ENCODE measurements at regions not wholly inside any gene's neighbourhood (a gene's known extent, or its start where the extent isn't known, plus 50 kb on each side); places are given as distances from the start of the nearest gene placed in this dataset.

GRCh38 chr2:19731515-19731914, 170.3 kb downstream of the TTC32 start:
- TF ChIP-seq POLR2AphosphoS5 (IDR thresholded peaks at IDR 0.05; ENCODE audit: insufficient read depth in 1 of 2, low read depth in 1 of 2) (no peak), POLR2A (IDR thresholded peaks at IDR 0.05) (no peak)
- TF ChIP-seq, protein P1, sequence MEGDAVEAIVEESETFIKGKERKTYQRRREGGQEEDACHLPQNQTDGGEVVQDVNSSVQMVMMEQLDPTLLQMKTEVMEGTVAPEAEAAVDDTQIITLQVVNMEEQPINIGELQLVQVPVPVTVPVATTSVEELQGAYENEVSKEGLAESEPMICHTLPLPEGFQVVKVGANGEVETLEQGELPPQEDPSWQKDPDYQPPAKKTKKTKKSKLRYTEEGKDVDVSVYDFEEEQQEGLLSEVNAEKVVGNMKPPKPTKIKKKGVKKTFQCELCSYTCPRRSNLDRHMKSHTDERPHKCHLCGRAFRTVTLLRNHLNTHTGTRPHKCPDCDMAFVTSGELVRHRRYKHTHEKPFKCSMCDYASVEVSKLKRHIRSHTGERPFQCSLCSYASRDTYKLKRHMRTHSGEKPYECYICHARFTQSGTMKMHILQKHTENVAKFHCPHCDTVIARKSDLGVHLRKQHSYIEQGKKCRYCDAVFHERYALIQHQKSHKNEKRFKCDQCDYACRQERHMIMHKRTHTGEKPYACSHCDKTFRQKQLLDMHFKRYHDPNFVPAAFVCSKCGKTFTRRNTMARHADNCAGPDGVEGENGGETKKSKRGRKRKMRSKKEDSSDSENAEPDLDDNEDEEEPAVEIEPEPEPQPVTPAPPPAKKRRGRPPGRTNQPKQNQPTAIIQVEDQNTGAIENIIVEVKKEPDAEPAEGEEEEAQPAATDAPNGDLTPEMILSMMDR (IDR thresholded peaks at IDR 0.05) = no peak
- DNase-seq (ENCODE audit: extremely low spot score in 2 of 2) = no peak
- intact Hi-C loops (cut with DNase I) = no loop called here
- Histone ChIP-seq H3K4me1 (peaks cover 10% of the 10 kb centered on the region), H3K27ac (no peak overlapping the region), H3K4me3 (no peak overlapping the region), H3K36me3 (no peaks in the 10 kb centered on the region), H3K9me3 (no peaks in the 10 kb centered on the region), H3K27me3 (no peaks in the 10 kb centered on the region)

DNA sequence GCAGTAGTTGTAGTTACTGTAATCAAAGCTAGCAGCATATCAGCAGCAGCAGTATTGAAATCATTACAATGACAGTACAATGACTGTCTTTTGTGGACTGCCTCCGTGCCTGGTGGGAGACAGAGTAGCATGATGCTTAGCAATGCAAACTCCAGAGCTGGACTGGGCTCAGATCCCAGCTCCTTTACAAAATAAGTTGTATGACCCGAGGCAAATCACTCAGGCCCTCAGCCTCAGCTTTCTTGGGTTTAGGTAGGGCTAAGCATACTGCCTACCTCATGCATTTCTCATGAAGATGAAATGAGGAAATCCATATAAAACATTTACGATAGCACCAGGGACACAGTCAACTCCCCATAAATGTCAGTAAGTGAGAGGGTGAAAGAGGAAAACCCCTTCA, 170.7 kb downstream of the TTC32 start:
- TF ChIP-seq, protein P1 (IDR thresholded peaks at IDR 0.05) = no peak
- no peak for TF ChIP-seq POLR2AphosphoS5 (IDR thresholded peaks at IDR 0.05; ENCODE audit: insufficient read depth in 1 of 2, low read depth in 1 of 2)
- no peaks in the 10 kb centered on the region for H3K27me3 ChIP-seq
- H3K4me3 ChIP-seq = no peak overlapping the region
- no peak overlapping the region for H3K27ac ChIP-seq
- intact Hi-C loops (cut with DNase I) = no loop called here
- H3K36me3 ChIP-seq = no peaks in the 10 kb centered on the region
- no peak for DNase-seq (ENCODE audit: extremely low spot score in 2 of 2)
- peaks cover 10% of the 10 kb centered on the region for H3K4me1 ChIP-seq
- no peaks in the 10 kb centered on the region for H3K9me3 ChIP-seq

DNA sequence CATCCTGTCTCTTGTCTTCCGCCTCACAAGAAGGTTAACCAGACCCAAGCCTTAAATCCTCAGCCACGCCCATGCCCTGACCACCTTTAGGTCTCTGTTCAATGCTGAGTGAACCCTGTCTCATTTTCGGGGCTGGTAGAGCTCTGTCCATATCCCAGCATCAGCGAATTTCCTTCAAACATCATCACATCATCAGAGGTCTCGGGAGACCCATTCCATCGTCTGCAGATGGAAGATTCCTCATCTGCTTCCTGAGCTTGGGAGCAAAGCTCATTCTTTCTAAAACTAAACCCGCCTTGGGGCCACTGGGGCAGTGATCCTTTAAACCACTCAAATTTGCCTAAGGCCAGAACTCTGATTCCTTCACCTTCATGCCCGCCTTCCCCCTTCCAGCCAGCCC, 173.7 kb downstream of the TTC32 start:
- Histone ChIP-seq H3K27me3 (no peaks in the 10 kb centered on the region), H3K4me1 (no peaks in the 10 kb centered on the region), H3K4me3 (no peak overlapping the region), H3K27ac (no peak overlapping the region), H3K36me3 (no peaks in the 10 kb centered on the region), H3K9me3 (no peaks in the 10 kb centered on the region)
- no peak for DNase-seq (ENCODE audit: extremely low spot score in 2 of 2)
- intact Hi-C loops (cut with DNase I) = no loop called here
- TF ChIP-seq POLR2A (IDR thresholded peaks at IDR 0.05) (no peak), POLR2AphosphoS5 (IDR thresholded peaks at IDR 0.05; ENCODE audit: insufficient read depth in 1 of 2, low read depth in 1 of 2) (no peak)
- TF ChIP-seq, protein P1 (IDR thresholded peaks at IDR 0.05) = no peak

- no peak overlapping the region for H3K27ac ChIP-seq
- TF ChIP-seq POLR2AphosphoS5 (IDR thresholded peaks at IDR 0.05; ENCODE audit: insufficient read depth in 1 of 2, low read depth in 1 of 2) (no peak), POLR2A (IDR thresholded peaks at IDR 0.05) (no peak)
- TF ChIP-seq, protein P1 (IDR thresholded peaks at IDR 0.05) = no peak
- H3K27me3 ChIP-seq = no peaks in the 10 kb centered on the region
- no peaks in the 10 kb centered on the region for H3K36me3 ChIP-seq
- no peaks in the 10 kb centered on the region for H3K4me1 ChIP-seq
- no peaks in the 10 kb centered on the region for H3K9me3 ChIP-seq
- no peak for DNase-seq (ENCODE audit: extremely low spot score in 2 of 2)
- intact Hi-C loops (cut with DNase I) = no loop called here
- no peak overlapping the region for H3K4me3 ChIP-seq
Measured at GRCh38 chr2:19725392-19725791, 176.4 kb downstream of the TTC32 start.

- Histone ChIP-seq H3K27ac (no peak overlapping the region), H3K9me3 (no peaks in the 10 kb centered on the region), H3K27me3 (no peaks in the 10 kb centered on the region), H3K4me3 (no peak overlapping the region), H3K36me3 (no peaks in the 10 kb centered on the region), H3K4me1 (no peaks in the 10 kb centered on the region)
- intact Hi-C loops (cut with DNase I) = no loop called here
- DNase-seq (ENCODE audit: extremely low spot score in 2 of 2) = no peak
- TF ChIP-seq, protein P1 (IDR thresholded peaks at IDR 0.05) = no peak
- no peak for TF ChIP-seq POLR2AphosphoS5 (IDR thresholded peaks at IDR 0.05; ENCODE audit: insufficient read depth in 1 of 2, low read depth in 1 of 2)
- no peak for TF ChIP-seq POLR2A (IDR thresholded peaks at IDR 0.05)
Measured at GRCh38 chr2:19723021-19723420, 178.8 kb downstream of the TTC32 start.

Measured in vagina (tissue), 2 donors.